G401.6 (cell line): ENCODE measurements at regions not wholly inside any gene's neighbourhood (a gene's known extent, or its start where the extent isn't known, plus 50 kb on each side); places are given as distances from the start of the nearest gene placed in this dataset.
"Not testable (repeated sequence)": the region's sequence is repeated elsewhere in the genome, so short reads cannot be mapped to it uniquely, and the experiment has no call there.

Experiments used
- FAIRE-seq: peaks from 2 replicates; lab custom pipeline; 2012; peaks lifted over from hg19 to GRCh38; lab: Jason Lieb, UNC

DNA sequence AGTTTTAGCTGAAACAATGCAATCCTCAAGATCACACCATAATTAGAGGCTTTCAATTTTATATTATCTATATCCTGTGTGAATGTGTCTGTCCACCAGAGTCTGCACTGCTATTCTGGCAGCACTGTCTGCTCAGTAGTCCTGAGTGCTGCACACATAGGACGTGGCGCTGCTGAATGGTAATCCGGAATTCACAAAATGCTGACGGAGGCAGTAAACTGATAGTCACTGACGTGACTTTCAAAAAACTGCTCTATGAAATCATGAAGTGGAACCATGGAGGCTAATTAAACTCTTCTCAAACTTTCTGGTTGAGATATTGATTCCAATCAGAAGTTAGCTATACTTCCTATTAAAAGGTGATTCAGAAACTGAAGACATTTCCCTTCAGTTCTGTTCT, 190.8 kb upstream of the NOX3 start:
- no peak for FAIRE-seq

DNA sequence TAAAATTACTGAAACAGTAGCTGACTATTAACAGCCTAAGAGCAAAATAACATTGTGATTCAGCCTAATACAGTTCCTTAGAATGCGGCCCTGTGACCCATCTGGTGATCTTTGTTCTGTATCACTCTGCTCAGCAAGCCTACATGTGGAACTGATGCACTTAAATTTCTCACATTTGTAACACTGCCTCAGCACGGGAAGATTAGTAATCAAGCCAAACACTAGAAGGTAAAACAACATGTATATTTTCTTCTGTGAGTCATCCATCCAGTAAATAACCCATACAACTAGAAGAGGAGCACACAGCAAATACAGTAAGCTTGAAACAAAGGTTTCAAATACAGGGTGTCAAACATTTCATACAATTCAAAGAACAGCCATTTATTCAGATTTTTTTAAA, 189.7 kb upstream of the NOX3 start:
- FAIRE-seq: no peak

DNA sequence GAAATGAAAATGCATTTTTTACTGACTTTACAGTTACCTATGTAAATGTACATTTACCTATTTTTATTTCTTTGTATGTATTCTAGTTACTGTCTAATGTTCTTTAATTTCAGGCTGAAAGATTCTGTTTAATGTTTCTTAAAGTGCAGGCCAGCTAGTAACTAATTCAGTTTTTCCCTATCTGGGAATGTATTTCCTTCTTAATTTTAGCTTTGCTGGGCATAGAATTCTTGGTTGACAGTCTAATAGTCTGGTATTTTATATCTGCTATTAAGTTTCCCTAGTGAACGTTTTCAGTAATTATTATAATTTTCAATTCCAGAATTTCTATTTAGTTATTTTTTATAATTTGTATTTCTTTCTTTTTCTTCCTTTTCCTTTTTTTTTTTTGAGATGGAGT, 186.0 kb upstream of the NOX3 start:
- no peak for FAIRE-seq

DNA sequence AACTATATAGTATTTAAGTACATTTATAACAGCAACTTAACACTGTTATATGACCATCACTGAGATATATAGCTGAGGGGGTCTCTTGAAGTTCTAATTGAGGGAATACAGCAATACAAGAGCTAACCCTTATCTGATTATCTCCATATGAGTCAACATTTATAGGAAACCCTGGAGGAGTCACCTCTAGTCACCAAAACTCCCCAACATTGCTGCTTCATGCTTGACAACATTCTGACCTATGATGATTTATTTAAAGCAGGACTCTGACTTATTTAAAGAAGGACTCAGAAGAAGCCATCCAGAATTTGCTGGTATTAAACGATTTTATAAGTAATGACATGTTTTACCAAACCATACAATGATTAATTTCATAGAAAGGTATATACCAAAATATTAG, 182.6 kb upstream of the NOX3 start:
- no peak for FAIRE-seq

DNA sequence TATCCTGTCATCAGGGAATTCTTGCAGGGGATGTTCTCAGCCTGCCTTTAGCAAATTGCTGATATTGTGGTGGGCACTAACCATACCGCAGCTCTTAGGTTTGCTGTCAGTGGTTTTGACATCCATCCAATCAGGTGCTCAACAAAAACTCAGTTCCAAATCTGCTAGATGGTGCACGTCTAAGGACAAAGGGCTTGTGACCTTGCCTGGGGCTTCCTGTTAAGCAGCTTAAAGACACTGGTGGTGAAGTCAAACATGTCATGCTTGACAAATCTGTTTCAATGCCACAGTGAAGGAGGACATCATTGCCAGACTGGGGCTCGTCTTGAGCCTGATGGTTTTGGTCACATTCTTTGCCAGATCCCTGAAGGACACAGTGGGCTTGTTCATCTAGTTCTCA, 179.8 kb upstream of the NOX3 start:
- no peak for FAIRE-seq

DNA sequence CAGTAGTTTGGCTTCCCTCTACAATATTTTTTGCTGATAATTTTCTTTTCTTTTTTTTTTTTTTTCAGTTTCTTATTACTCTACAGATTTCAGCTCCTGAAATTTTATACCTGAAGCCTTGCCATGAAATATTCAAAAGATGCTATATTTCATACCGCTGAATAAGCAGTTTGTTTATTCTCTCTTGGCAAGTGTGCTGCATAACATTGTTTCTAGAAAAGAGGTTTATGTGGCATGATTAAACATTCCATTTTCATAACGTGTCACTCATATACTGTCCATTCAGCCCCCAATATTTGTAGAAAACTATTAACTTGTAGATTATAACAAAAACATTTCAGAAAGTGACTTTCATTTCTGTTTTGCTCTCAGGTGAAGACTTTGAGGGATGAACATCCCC, 174.4 kb upstream of the NOX3 start:
- no peak for FAIRE-seq

DNA sequence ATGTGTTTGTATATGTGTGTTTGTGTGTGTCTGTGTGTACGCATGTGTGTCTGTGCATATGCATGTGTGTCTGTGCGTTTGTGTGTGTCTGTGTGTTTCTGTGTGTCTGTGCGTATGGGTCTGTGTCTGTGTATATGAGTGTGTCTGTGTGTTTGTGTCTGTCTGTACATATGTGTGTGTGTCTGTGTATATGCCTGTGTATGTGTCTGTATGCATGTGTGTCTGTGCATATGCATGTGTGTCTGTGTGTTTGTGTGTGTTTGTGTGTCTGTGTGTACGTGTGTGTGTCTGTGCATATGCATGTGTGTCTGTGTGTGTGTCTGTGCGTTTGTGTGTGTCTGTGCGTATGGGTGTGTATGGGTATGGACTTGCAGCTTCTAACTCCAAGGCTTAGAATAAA, 174.0 kb upstream of the NOX3 start:
- FAIRE-seq: no peak

DNA sequence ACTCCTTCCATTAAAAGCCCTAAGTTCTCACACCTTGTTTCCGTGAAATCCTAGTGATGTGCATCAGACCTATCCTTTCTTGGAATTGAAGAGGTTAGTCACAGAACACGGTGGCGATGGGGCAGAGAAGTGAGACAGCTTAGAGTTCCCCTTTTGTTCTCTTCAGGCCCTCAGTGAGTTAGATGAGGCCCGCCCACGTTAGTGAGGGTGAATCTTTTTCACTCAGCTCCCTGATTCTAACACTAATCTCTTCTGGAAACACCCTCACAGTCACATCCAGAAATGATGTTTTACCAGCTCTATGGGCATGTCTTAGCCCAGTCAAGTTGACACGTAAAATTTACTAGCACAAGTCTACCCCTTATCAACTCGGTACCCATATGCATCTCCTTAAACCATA, 172.7 kb upstream of the NOX3 start:
- no peak for FAIRE-seq

DNA sequence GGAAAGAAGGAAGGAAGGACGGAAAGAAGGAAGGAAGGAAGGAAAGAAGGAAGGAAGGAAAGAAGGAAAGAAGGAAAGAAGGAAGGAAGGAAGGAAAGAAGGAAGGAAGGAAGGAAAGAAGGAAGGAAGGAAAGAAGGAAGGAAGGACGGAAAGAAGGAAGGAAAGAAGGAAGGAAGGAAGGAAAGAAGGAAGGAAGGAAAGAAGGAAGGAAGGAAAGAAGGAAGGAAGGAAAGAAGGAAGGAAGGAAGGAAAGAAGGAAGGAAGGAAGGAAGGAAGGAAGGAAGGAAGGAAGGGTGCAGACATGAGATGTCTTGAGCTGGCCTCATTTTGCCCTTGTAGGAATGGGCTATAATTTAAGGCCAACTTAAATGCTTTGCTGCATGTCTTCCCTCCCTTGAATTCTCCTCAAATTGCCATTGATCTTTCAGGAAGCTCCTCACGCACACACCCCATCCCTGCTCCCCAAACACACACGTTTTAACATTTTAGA, 172.1 kb upstream of the NOX3 start:
- FAIRE-seq: not testable (repeated sequence)

DNA sequence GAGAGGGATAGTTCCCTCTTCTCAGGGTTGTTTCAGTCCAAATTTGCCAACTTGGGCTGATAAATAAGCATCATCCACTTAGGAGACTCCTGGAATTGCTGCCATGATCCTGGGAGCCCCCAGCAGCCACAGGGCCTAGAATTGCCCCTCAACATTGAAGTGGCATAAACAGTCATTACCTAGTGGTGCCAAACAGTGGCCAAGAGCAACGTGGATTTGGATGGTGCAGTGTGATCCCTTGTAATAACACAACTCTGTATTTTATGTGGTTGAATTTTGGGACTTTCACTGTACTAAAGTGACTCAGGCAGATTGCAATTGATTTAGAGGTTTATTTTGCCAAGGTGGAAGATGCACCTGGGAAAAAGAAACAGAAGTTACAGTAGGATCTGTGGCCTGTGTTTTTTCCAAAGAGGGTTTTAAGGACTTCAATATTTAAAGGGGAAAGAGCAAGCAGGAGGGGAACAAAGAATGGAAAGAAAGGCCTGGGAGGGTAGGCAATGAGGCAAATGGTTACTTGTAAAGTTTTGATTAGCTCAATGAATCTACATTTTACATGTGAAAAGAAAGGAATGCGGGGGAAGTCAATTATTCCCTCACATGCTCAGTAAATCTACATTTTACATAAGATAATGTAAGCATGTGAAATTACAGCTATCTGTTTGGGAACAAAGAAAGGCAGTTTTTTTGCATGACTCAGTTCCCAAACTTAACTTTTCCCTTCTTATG, 168.0 kb upstream of the NOX3 start:
- no peak for FAIRE-seq

DNA sequence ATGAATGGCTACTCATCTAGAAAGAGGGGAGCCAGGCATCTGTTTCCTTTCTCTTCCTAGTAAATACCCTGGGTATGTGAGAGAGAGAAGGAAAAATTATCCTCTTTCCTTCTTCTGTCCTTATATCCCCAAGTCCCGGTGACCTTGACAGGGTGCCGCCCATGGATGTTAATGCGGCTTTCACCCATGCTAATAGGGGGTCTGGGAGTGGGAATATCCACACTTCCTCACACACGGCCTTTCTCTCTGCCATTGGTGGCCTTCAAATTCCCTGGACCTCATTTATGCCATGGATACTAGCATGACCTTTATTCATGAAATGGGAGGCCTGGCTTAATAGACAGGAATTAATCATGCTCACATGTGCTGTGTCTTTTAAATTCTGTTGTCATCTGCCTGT, 159.0 kb upstream of the NOX3 start:
- FAIRE-seq: no peak

DNA sequence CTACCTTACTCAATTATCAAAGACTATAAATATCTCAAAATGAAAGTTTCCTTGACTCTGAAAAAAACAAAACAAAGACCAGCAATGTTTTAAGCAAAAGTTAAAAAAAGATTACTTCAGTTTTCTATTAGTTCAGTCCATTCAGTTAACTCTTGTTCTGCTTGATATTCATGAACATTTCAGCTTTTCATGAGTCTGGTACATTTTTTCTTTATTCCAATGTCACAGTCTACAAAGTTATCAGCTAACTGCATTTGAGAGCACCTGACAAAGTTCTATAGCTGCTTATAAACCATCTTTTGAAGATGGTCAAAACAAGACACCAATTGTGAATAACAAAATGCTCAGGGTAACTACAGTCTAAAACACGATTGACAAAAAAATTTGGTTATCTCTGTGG, 156.1 kb upstream of the NOX3 start:
- FAIRE-seq: no peak

DNA sequence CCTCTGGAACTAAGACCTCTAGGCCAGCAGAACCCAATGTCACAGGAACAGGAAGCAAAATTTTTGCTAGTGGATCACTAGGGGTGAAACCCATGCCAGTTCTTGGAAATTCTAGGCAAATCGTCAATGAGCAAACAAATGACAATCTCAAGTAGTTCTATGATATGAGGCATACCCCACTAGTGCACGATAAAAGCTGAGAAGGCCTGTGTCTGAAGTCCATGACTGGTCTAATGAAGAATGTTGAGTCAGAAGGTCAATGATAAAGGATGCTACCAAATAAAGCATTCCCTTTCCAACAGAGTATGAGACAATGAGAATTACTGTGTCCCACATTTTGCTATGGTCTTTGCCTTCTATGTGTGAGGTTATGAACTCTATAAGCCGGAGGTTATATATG, 149.4 kb upstream of the NOX3 start:
- FAIRE-seq: no peak

DNA sequence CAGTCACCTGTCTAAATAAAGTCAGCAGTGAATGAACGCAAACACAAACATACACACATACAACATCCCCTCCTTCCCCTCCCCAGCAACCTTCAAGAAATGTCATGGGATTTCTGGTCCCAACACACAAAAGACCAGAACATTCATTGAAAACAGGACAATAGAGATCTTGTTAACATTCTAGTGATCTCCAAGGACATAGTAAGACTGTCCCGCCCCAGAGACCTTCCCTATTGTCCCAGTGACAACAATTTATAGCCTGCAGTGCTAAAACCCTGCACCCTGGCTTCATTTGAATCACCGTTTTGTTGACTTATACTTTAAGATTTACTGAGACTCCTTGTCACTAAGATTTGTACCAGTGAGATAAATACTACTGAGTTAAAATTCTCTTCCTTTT, 143.9 kb upstream of the NOX3 start:
- no peak for FAIRE-seq

DNA sequence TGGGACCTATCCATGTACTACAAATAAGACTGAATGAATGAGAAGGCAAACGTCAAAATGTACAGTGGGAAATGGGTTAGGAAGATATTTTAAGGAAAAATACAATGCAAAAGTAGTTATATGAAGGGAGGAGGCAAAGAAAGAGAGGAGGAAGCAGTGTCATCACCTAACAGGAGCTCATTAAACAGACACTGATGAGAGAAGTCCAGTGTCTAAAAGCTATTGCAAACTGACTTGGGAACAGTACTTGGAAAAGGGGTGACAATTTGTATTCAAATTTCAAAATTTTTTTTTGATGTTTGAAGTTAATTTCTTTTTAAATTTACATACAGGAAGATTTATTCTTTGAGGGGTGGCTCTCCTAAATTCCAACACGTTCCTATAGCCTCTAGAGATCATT, 143.5 kb upstream of the NOX3 start:
- FAIRE-seq: no peak

DNA sequence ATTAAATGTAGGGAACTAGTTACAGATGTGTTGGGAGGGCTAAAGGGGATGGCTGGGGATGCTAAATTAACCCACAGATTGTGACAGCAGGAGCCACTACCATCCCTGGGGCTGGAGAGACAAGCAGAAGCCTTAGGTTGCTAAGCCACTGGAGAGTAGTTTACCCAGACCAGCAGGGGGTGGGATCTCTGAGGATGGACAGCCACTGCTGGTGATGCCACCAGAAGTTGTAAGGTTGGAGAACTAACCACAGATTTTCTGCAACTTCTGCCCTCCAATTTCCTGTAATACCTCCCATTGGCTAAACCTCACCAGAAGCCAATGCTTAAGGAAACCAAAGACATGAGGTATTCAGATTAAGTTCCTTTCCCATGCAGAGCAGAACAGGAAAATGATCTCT, 139.6 kb upstream of the NOX3 start:
- no peak for FAIRE-seq

DNA sequence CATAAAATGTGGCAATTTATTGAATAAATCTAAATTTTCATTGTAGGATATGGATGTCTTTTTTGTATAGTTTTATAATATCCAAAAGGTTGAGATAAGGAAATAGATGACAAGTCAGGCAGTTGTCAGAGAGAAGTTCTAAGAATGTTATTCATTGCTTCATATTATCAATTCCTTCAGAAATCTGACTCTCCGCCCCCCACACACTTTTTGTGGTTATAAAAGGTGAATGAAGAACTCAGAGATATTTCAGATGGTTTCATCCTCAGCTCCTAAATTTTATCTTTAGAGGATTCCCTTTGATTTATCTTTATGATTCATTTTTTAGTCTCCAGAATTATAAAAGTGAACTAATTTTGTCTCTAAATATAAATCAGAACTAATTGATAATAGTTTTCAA, 136.1 kb upstream of the NOX3 start:
- peak; percentile 30 for FAIRE-seq

DNA sequence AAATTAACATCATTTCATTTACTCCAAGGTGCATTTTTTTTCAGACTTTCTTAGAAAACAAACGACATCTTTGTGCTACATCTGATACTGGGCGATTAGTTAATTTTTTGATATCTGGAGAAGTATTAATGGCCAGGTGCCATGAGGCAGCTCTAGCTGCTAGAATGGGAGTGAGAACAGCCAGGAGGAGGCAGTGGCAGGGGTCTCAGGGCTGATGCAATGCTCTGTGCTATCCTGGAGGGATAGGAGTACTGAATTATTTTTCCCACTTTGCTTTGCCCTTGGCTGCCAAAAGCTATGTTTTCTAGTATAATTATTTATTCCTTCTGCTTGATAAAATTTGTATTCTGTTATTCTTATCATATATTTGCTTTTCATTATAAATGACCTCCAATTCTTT, 133.6 kb upstream of the NOX3 start:
- no peak for FAIRE-seq

DNA sequence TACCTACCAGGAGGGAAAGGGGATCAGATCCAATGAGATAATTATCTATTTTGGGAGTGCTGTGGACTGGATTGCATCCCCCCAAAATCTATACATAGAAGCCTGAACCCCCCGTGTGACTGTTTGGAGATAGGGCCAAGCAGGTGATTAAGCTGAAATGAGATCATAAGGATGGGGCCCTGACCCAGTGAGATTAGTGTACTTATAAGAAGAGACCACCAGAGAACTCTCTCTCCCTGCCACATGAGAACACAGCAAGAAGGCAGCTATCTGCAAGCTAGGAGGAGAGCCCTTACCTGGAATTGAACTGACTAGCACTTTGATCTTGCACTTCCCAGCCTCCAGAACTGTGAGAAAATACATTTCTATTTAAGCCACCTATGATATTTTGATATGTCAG, 132.2 kb upstream of the NOX3 start:
- FAIRE-seq: no peak

DNA sequence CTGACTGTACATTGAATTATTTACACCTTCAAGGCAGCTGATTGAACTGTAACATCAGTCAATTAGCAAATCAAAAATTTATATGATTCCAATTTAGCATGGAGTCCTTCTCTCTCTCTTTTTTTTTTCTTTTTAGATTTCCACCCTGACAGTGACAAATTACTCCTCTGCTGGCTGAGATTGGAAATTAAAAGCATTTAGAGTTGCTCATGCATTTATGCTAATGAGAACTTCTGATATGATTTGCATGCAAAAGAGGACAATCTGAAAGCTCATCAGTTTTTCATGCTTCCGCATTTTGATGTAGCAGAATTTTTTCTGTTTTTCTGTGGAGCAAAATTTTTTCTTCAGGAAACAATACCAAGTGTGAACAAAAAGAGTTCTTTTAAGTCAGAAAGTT, 130.5 kb upstream of the NOX3 start:
- FAIRE-seq: no peak

DNA sequence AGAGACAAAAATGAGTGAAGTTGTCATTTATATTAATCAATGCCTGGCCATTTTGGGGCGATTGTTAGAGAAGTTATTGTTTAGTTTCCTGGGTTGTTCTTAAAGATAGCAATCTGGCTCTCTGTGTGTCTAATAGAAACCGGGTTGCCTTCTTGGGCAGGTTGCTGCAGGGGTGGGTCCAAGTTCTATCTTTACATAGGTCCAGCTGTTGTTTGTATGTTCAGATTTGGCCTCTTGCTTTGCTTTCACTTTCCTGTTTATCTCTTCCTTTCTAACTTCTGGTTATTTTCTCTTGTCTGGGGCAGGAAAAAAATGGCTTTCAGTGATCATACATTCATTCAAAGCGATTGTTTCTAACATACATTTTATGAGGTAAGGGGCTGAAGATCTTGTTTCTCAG, 128.4 kb upstream of the NOX3 start:
- FAIRE-seq: no peak

DNA sequence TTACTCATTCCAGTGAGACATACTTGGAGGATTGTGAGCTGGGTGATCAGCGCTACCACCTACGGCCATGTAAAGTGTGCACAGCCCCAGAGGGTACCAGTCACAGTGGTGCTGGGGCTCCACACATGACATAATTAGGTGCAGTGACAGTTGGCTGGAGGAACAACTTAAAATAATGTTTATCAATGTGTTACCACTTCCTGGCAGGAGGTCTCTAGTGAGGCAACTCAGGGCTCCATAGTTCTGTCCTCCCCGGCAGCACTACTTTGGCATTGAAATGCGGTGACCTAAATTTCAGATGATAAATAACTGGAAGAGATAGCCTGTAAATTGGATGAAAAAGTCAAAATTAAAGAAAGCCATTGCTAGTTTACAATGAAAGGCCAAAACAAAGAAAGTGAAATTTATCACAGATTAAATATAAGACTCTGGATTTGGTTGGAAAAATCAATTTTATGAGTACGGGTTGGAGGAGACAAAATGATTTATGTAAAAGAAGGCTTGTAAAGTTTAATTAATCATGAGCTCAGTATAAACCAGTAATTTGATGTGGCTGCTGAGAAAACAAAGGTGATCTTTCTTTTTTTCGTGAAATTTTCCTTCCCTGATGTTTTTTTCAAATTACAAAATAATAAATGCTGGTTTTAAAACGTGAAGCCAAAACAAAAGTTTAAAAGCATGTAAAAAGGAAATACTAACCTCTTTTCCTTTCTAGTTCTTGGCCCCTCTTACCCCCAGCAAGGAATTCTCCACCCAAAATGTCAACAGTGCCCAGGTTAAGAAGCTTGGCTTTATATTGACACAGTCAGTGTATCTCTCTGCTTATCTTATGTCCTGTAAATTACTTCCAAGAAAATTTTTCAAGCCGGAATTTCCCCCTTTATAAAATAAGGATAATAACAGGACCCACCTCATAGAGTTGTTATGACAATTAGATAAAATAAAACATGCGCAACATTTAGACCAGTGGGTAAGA, 126.7 kb upstream of the NOX3 start:
- FAIRE-seq: no peak

DNA sequence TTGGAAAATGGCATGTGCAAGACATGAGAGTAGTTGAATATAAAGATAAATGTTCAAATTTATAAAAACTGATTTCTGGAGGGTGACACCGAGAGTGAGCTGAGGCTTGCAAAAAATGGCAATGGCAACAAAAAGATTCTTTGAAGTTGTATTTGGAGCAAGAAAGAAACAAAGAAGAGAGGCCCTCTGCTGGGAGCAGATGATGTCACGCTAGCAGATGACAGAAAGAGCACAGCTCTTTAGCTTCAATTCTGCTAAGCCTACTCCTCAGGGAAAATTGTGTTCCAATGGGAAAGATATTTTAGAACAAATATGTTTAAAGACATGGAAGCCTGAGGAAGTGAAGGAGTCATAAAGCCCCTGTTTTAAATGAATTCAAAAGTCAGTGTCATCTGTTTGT, 125.3 kb upstream of the NOX3 start:
- no peak for FAIRE-seq

DNA sequence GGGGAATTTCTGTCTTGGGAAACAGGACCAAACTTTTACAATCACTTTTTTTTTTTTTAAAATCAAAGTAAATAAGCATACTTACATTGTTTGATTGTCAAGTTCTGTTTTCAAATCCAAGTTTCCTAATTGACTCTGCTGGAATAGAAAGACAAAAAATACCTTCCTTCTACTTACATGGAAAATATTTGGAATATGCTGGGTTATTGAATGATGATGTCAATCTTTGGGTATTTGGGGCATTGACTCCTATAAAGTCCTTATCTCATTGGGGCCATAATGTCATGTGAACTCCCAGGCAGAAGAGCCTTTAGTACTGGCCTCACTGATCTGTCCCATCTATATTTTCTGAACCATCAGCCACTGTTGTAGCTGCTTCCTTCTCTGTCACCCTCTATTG, 122.6 kb upstream of the NOX3 start:
- FAIRE-seq: no peak
